IPS-15b (cell line): ENCODE measurements at regions not wholly inside any gene's neighbourhood (a gene's known extent, or its start where the extent isn't known, plus 50 kb on each side); places are given as distances from the start of the nearest gene placed in this dataset.

Experiments used
- H3K27me3 ChIP-seq: one replicate; pipeline ENCODE4 v1.6.1; 2013; ENCODE audit warnings: low read length; ENCODE audit not compliant: control insufficient read depth, insufficient read depth
- H3K36me3 ChIP-seq: one replicate; pipeline ENCODE4 v1.6.1; 2013; ENCODE audit warnings: low read length; ENCODE audit not compliant: control insufficient read depth, insufficient read depth
- H3K4me1 ChIP-seq: one replicate; pipeline ENCODE4 v1.6.1; 2013; ENCODE audit warnings: mild to moderate bottlenecking, low read length; ENCODE audit not compliant: control insufficient read depth, insufficient read depth
- H3K4me3 ChIP-seq: one replicate; pipeline ENCODE4 v1.5.1; 2013; ENCODE audit warnings: low read depth, low read length
- H3K9ac ChIP-seq: one replicate; pipeline ENCODE4 v1.6.1; 2013; ENCODE audit warnings: low read depth, mild to moderate bottlenecking, low read length
- H3K9me3 ChIP-seq: one replicate; pipeline ENCODE4 v1.6.1; 2013; ENCODE audit warnings: mild to moderate bottlenecking, low read length; ENCODE audit not compliant: control insufficient read depth, insufficient read depth

GRCh38 chr15:70193734-70194133 is 96.0 kb upstream of the TLE3 start:
- H3K9ac ChIP-seq: no peak overlapping the region
- no peaks in the 10 kb centered on the region for H3K36me3 ChIP-seq
- H3K9me3 ChIP-seq: no peaks in the 10 kb centered on the region
- no peaks in the 10 kb centered on the region for H3K27me3 ChIP-seq
- H3K4me3 ChIP-seq: no peak overlapping the region
- peaks cover 8% of the 10 kb centered on the region for H3K4me1 ChIP-seq

GRCh38 chr15:70192490-70192889 is 94.8 kb upstream of the TLE3 start:
- peaks cover 5% of the 10 kb centered on the region for H3K4me1 ChIP-seq
- H3K9me3 ChIP-seq: no peaks in the 10 kb centered on the region
- no peak overlapping the region for H3K9ac ChIP-seq
- no peaks in the 10 kb centered on the region for H3K27me3 ChIP-seq
- no peaks in the 10 kb centered on the region for H3K36me3 ChIP-seq
- H3K4me3 ChIP-seq: no peak overlapping the region

- Histone ChIP-seq H3K27me3 (no peaks in the 10 kb centered on the region), H3K4me3 (no peak overlapping the region), H3K4me1 (peaks cover 5% of the 10 kb centered on the region), H3K36me3 (no peaks in the 10 kb centered on the region), H3K9ac (no peak overlapping the region), H3K9me3 (no peaks in the 10 kb centered on the region)
Observed at GRCh38 chr15:70192041-70192440, 94.3 kb upstream of the TLE3 start.

GRCh38 chr15:70190965-70191364 is 93.2 kb upstream of the TLE3 start:
- Histone ChIP-seq H3K9me3 (no peaks in the 10 kb centered on the region), H3K36me3 (no peaks in the 10 kb centered on the region), H3K27me3 (no peaks in the 10 kb centered on the region), H3K9ac (no peak overlapping the region), H3K4me1 (no peaks in the 10 kb centered on the region), H3K4me3 (no peak overlapping the region)

- Histone ChIP-seq H3K36me3 (no peaks in the 10 kb centered on the region), H3K9ac (no peak overlapping the region)
Observed at GRCh38 chr15:70189826-70190695, 92.3 kb upstream of the TLE3 start.

GRCh38 chr15:70188286-70188685 is 90.6 kb upstream of the TLE3 start:
- no peaks in the 10 kb centered on the region for H3K36me3 ChIP-seq
- H3K4me1 ChIP-seq: no peaks in the 10 kb centered on the region
- H3K9me3 ChIP-seq: no peaks in the 10 kb centered on the region
- no peak overlapping the region for H3K9ac ChIP-seq
- no peaks in the 10 kb centered on the region for H3K27me3 ChIP-seq
- H3K4me3 ChIP-seq: no peak overlapping the region

More at GRCh38 chr15:70189826-70190695, 92.3 kb upstream of the TLE3 start:
- H3K9me3 ChIP-seq: no peaks in the 10 kb centered on the region
- H3K27me3 ChIP-seq: no peaks in the 10 kb centered on the region
- no peak overlapping the region for H3K4me3 ChIP-seq
- H3K4me1 ChIP-seq: no peaks in the 10 kb centered on the region

- Histone ChIP-seq H3K36me3 (no peaks in the 10 kb centered on the region), H3K9me3 (no peaks in the 10 kb centered on the region), H3K4me1 (no peaks in the 10 kb centered on the region), H3K27me3 (no peaks in the 10 kb centered on the region), H3K9ac (no peak overlapping the region), H3K4me3 (no peak overlapping the region)
Observed at GRCh38 chr15:70187331-70187730, 89.6 kb upstream of the TLE3 start.

GRCh38 chr15:70186152-70186551 is 88.4 kb upstream of the TLE3 start:
- H3K4me3 ChIP-seq: no peak overlapping the region
- no peak overlapping the region for H3K9ac ChIP-seq
- H3K9me3 ChIP-seq: no peaks in the 10 kb centered on the region
- no peaks in the 10 kb centered on the region for H3K4me1 ChIP-seq
- no peaks in the 10 kb centered on the region for H3K27me3 ChIP-seq
- H3K36me3 ChIP-seq: no peaks in the 10 kb centered on the region

- Histone ChIP-seq H3K9ac (no peak overlapping the region), H3K27me3 (no peaks in the 10 kb centered on the region), H3K4me3 (no peak overlapping the region), H3K4me1 (no peaks in the 10 kb centered on the region), H3K36me3 (no peaks in the 10 kb centered on the region), H3K9me3 (no peaks in the 10 kb centered on the region)
Observed at GRCh38 chr15:70185251-70185711, 87.6 kb upstream of the TLE3 start.

GRCh38 chr15:70182858-70183695 is 85.4 kb upstream of the TLE3 start:
- Histone ChIP-seq H3K9ac (no peak overlapping the region), H3K27me3 (no peaks in the 10 kb centered on the region), H3K36me3 (no peaks in the 10 kb centered on the region), H3K4me3 (no peak overlapping the region), H3K9me3 (no peaks in the 10 kb centered on the region), H3K4me1 (no peaks in the 10 kb centered on the region)

- H3K36me3 ChIP-seq: no peaks in the 10 kb centered on the region
- H3K9me3 ChIP-seq: no peaks in the 10 kb centered on the region
- no peak overlapping the region for H3K9ac ChIP-seq
- H3K27me3 ChIP-seq: no peaks in the 10 kb centered on the region
- H3K4me1 ChIP-seq: no peaks in the 10 kb centered on the region
- H3K4me3 ChIP-seq: no peak overlapping the region
Observed at GRCh38 chr15:70181626-70182255, 84.0 kb upstream of the TLE3 start.
